ENCODE measurements at regions not wholly inside any gene's neighbourhood (a gene's known extent, or its start where the extent isn't known, plus 50 kb on each side); places are given as distances from the start of the nearest gene placed in this dataset.

DNA sequence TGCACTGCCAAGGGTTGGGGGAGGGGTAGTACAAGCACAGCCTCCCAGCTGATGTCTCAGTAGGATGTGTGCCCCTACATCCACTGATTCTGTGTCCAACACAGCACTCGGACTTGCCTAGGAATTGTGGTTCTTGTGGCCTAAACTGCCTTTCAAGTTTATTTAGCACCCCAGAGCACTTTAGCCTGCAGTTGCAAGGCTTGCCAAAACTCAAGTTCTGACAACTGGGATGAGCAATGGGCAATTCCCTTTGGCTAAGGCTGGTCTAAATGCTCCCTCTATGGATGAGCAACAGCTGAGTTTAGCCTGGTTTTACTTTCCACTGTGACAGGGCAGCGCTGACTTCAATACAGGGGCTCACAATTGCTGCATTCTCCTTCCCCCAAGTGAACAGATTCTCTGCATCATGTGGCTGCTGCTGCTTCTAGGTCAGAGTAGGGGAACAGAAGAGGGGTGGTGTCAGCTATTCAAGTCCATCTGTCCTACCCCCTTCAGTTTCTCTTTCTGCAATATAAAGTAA is 471.5 kb downstream of the PIK3C3 start:
- Histone ChIP-seq H3K9me3 (peaks cover 0 to 4% (median 0%) of the 10 kb centered on the region in 8 donors), H3K36me3 (no peaks in the 10 kb centered on the region), H3K4me1 (no peaks in the 10 kb centered on the region), H3K4me3 (no peak overlapping the region), H3K27ac (no peak overlapping the region), H3K27me3 (replicated peaks in 1 of 7) (no peaks in the 10 kb centered on the region)
- no peak for TF ChIP-seq POLR2AphosphoS5 (IDR thresholded peaks at IDR 0.05)
- TF ChIP-seq POLR2A (IDR thresholded peaks at IDR 0.05), result no peak
- TF ChIP-seq, protein P1, sequence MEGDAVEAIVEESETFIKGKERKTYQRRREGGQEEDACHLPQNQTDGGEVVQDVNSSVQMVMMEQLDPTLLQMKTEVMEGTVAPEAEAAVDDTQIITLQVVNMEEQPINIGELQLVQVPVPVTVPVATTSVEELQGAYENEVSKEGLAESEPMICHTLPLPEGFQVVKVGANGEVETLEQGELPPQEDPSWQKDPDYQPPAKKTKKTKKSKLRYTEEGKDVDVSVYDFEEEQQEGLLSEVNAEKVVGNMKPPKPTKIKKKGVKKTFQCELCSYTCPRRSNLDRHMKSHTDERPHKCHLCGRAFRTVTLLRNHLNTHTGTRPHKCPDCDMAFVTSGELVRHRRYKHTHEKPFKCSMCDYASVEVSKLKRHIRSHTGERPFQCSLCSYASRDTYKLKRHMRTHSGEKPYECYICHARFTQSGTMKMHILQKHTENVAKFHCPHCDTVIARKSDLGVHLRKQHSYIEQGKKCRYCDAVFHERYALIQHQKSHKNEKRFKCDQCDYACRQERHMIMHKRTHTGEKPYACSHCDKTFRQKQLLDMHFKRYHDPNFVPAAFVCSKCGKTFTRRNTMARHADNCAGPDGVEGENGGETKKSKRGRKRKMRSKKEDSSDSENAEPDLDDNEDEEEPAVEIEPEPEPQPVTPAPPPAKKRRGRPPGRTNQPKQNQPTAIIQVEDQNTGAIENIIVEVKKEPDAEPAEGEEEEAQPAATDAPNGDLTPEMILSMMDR (IDR thresholded peaks at IDR 0.05 in 8 of 11, conservative IDR thresholded peaks at IDR 0.05 in 3 of 11), result no peak
- intact Hi-C loops (cut with DNase I; ENCODE audit: low total_unique reads), result no loop called here
- DNase-seq, result no peak
- WGBS, 5 donors, result 26 to 77% (median 66%) methylated on average over 2 of the region's 2 CpGs

DNA sequence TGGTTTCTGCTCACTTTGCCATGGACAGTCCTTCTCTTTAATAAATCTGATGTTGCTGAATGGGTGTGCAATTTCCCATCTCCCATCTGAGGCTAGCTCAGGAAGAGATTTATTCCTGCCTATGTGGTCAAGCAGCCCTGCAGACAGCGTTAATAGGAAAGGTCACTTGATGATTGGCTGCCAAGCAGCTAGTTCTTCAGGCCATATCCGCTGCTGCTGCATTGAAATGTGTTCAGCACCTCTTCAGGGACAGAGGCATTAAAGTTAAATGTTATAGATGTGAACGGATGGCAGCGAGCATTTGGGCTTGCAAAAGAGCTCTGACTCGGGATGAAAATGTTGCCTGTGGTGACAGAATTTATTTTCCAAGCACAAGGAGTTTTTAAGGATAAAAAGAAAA is 474.2 kb downstream of the PIK3C3 start:
- H3K27me3 ChIP-seq (replicated peaks in 1 of 7), result no peaks in the 10 kb centered on the region
- no peak for TF ChIP-seq POLR2AphosphoS5 (IDR thresholded peaks at IDR 0.05)
- TF ChIP-seq, protein P1 (IDR thresholded peaks at IDR 0.05 in 8 of 11, conservative IDR thresholded peaks at IDR 0.05 in 3 of 11), result no peak
- no peak for TF ChIP-seq POLR2A (IDR thresholded peaks at IDR 0.05)
- no peaks in the 10 kb centered on the region for H3K4me1 ChIP-seq
- intact Hi-C loops (cut with DNase I; ENCODE audit: low total_unique reads), result no loop called here
- no peak overlapping the region for H3K4me3 ChIP-seq
- H3K36me3 ChIP-seq, result no peaks in the 10 kb centered on the region
- no peaks in the 10 kb centered on the region for H3K9me3 ChIP-seq
- WGBS, 5 donors, result 53 to 63% (median 56%) methylated on average over 5 of the region's 5 CpGs
- no peak overlapping the region for H3K27ac ChIP-seq
- DNase-seq, result no peak

DNA sequence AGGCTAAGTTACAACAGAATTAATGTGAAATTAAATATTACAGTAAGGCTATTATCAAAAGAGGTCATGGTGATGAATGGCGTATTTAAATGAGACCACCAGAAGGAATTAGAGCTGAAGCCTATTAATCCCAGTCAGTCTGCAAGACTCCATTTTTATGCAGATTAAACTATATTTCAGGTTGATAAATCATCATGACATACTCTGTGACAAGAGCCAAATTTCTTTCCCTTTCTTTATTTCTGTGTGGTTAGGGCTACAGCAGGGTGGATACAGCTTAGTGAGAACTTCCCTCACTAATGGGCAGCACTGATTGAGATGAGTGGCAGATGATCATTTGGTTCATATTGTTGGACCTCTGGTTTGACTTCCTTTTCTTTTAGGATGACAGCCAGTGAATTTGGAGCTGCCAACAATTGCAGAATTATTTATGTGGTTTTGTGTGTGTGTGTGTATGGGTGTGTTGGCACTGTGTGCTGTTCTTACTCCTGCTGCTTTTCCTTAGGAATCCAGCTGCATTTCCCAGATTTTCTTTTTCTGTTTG is 481.3 kb downstream of the PIK3C3 start:
- H3K27me3 ChIP-seq (replicated peaks in 1 of 7), result no peaks in the 10 kb centered on the region
- WGBS, 5 donors, result 76 to 97% (median 83%) methylated on average over 1 of the region's 1 CpG
- no peaks in the 10 kb centered on the region for H3K4me1 ChIP-seq
- H3K27ac ChIP-seq, result no peak overlapping the region
- no peak overlapping the region for H3K4me3 ChIP-seq
- peaks cover 0 to 6% (median 0%) of the 10 kb centered on the region in 8 donors for H3K9me3 ChIP-seq
- H3K36me3 ChIP-seq, result no peaks in the 10 kb centered on the region
- TF ChIP-seq, protein P1 (IDR thresholded peaks at IDR 0.05 in 8 of 11, conservative IDR thresholded peaks at IDR 0.05 in 3 of 11), result no peak
- TF ChIP-seq POLR2A (IDR thresholded peaks at IDR 0.05), result no peak
- no peak for TF ChIP-seq POLR2AphosphoS5 (IDR thresholded peaks at IDR 0.05)
- DNase-seq, result no peak
- intact Hi-C loops (cut with DNase I; ENCODE audit: low total_unique reads), result no loop called here

DNA sequence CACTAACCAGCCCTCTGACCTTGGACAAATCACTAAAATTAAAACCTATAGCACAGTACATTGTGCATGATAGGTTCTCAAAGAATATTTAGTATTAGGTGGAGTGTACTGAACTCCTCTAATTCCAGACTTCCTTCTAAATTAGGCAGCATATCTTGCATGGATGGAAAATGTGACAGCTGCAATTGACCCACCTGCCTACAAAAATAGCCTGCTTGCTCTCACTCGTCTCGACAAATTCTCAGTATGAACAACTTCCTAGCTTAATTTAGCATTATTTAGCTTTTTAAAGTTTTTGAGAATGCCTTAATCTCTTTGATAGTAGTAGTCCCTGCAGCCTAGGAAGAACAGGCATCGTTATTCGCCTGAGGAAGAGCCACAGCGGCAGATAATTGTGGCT is 482.0 kb downstream of the PIK3C3 start:
- WGBS, 5 donors, result 83 to 89% (median 86%) methylated on average over 5 of the region's 5 CpGs

More for the DNA sequence above, 482.0 kb downstream of the PIK3C3 start:
- H3K4me3 ChIP-seq, result no peak overlapping the region
- no peaks in the 10 kb centered on the region for H3K36me3 ChIP-seq
- intact Hi-C loops (cut with DNase I; ENCODE audit: low total_unique reads), result no loop called here
- no peak for DNase-seq
- peaks cover 0 to 6% (median 0%) of the 10 kb centered on the region in 8 donors for H3K9me3 ChIP-seq
- no peak for TF ChIP-seq POLR2A (IDR thresholded peaks at IDR 0.05)
- TF ChIP-seq POLR2AphosphoS5 (IDR thresholded peaks at IDR 0.05), result no peak
- TF ChIP-seq, protein P1 (IDR thresholded peaks at IDR 0.05 in 8 of 11, conservative IDR thresholded peaks at IDR 0.05 in 3 of 11), result no peak
- H3K27me3 ChIP-seq (replicated peaks in 1 of 7), result no peaks in the 10 kb centered on the region
- no peak overlapping the region for H3K27ac ChIP-seq
- no peaks in the 10 kb centered on the region for H3K4me1 ChIP-seq

All from spleen (tissue), 11 donors.